Liver (tissue), 7 donors: ENCODE measurements at regions not wholly inside any gene's neighbourhood (a gene's known extent, or its start where the extent isn't known, plus 50 kb on each side); places are given as distances from the start of the nearest gene placed in this dataset.
A peak's percentile ranks its signal among the peaks of the same experiment; 100 is the strongest.

Source experiments
- DNase-seq: peaks from one replicate; pipeline ENCODE4 v3.0.0-alpha.2; 2017; ENCODE audit warnings: low spot score
- H3K27ac ChIP-seq, 2 donors: one replicate each; pipeline ENCODE4 v1.7.0; 2013; ENCODE audit warnings: inconsistent platforms in 2 of 2, low read length in 2 of 2, control low read depth in 1 of 2, low read depth in 1 of 2, mild to moderate bottlenecking in 1 of 2
- H3K27me3 ChIP-seq, 4 donors: one replicate each; pipeline versions ENCODE4 v1.6.1 to v1.7.0; 2013; ENCODE audit warnings: low read length in 3 of 4, inconsistent platforms in 1 of 4, mild to moderate bottlenecking in 1 of 4, moderate library complexity in 1 of 4; ENCODE audit not compliant: control insufficient read depth in 4 of 4, insufficient read depth in 4 of 4
- H3K36me3 ChIP-seq, 4 donors: one replicate each; pipeline versions ENCODE4 v1.6.1 to v1.7.0; 2013; ENCODE audit warnings: low read length in 3 of 4, mild to moderate bottlenecking in 3 of 4, low read depth in 1 of 4, moderate library complexity in 1 of 4; ENCODE audit not compliant: control insufficient read depth in 4 of 4, insufficient read depth in 3 of 4
- H3K4me1 ChIP-seq, 4 donors: one replicate each; pipeline versions ENCODE4 v1.6.1 to v1.7.0; 2013; ENCODE audit warnings: low read length in 3 of 4, mild to moderate bottlenecking in 3 of 4, moderate library complexity in 1 of 4; ENCODE audit not compliant: control insufficient read depth in 4 of 4, insufficient read depth in 4 of 4
- H3K4me3 ChIP-seq, 3 donors: one replicate each; pipeline versions ENCODE4 v1.6.1 to v1.7.0; 2013; ENCODE audit warnings: low read length in 3 of 3, control low read depth in 1 of 3, low read depth in 1 of 3, mild to moderate bottlenecking in 1 of 3
- H3K9ac ChIP-seq, 2 donors: one replicate each; pipeline ENCODE4 v1.7.0; 2013; ENCODE audit warnings: low read length in 2 of 2, mild to moderate bottlenecking in 2 of 2, moderate library complexity in 2 of 2, control low read depth in 1 of 2, low read depth in 1 of 2
- H3K9me3 ChIP-seq, 4 donors: one replicate each; pipeline versions ENCODE4 v1.6.1 to v1.7.0; 2013; ENCODE audit warnings: low read length in 3 of 4; ENCODE audit not compliant: control insufficient read depth in 4 of 4
- FOXA1 ChIP-seq: IDR thresholded peaks from 2 replicates; pipeline ENCODE4 v1.6.1; 2016; ENCODE audit warnings: antibody characterized with exemption
- FOXA2 ChIP-seq: IDR thresholded peaks from 2 replicates; pipeline ENCODE4 v1.6.1; 2016; ENCODE audit warnings: antibody characterized with exemption
- HNF4A ChIP-seq, 2 donors: conservative IDR thresholded peaks; 2 replicates each; pipeline ENCODE4 v1.6.1; 2016; ENCODE audit warnings: antibody characterized with exemption in 2 of 2, mild to moderate bottlenecking in 2 of 2
- HNF4G ChIP-seq: IDR thresholded peaks from 2 replicates; pipeline ENCODE4 v1.6.1; 2016; ENCODE audit warnings: antibody characterized with exemption
- JUND ChIP-seq, 2 donors: IDR thresholded peaks; 2 replicates each; pipeline ENCODE4 v1.6.1; 2016; ENCODE audit warnings: antibody characterized with exemption in 2 of 2
- NR2F2 ChIP-seq: IDR thresholded peaks from 2 replicates; pipeline ENCODE4 v1.6.1; 2016; ENCODE audit warnings: antibody characterized with exemption
- RAD21 ChIP-seq, 2 donors: IDR thresholded peaks; 2 replicates each; pipeline ENCODE4 v1.6.1; 2016; ENCODE audit warnings: antibody characterized with exemption in 2 of 2, mild to moderate bottlenecking in 2 of 2
- SP1 ChIP-seq: IDR thresholded peaks from 2 replicates; pipeline ENCODE4 v1.6.1; 2018; ENCODE audit warnings: antibody characterized with exemption, mild to moderate bottlenecking
- TAF1 ChIP-seq: conservative IDR thresholded peaks from 2 replicates; pipeline ENCODE4 v1.6.1; 2016; ENCODE audit warnings: antibody characterized with exemption, mild to moderate bottlenecking
- WGBS: extraction: QIAGEN DNeasy Blood & Tissue Kit; methylation state at CpG from one replicate; pipeline ENCODE4 v1.1.7; 2013; 5-methylcytosine and 5-hydroxymethylcytosine counted together
- TF ChIP-seq, protein P1 (sequence below): IDR thresholded peaks from 2 replicates; pipeline ENCODE4 v1.6.1; 2016; ENCODE audit warnings: antibody characterized with exemption
- TF ChIP-seq, protein P2 (sequence below): IDR thresholded peaks from 2 replicates; pipeline ENCODE4 v1.6.1; 2016; ENCODE audit warnings: antibody characterized with exemption
- TF ChIP-seq, protein P3 (sequence below): IDR thresholded peaks from 2 replicates; pipeline ENCODE4 v1.6.1; 2016; ENCODE audit warnings: antibody characterized with exemption
- TF ChIP-seq, protein P4 (sequence below): IDR thresholded peaks from 2 replicates; pipeline ENCODE4 v1.6.1; 2016; ENCODE audit warnings: antibody characterized with exemption, mild to moderate bottlenecking
- donor health status: healthy.
- donor health status: healthy.
- donor health status: healthy.
- donor health status: healthy.

DNA sequence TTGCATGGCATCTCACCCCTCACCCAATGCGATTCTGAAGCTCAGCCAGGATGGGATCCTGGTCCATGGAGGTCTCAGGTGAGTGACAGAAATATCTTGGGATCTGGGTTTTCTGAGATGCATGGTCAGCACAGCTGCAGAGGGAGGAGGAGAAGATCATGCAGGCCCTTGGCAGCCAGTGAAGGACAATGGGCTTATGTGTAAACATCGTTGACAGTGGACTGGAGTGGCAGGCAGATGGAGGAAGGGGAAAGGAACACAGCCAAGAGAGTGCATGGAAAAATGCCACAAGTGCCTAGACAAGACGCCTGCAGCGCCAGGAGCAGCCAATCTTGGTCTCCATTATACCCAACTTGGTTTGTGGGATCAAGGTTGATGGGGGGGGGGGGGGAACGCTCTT is 347.9 kb downstream of the MCTP2 start:
- Histone ChIP-seq H3K36me3 (no peaks in the 10 kb centered on the region), H3K4me1 (no peaks in the 10 kb centered on the region), H3K4me3 (no peak overlapping the region), H3K27ac (no peak overlapping the region), H3K27me3 (peaks cover 0 to 3% (median 0%) of the 10 kb centered on the region in 4 donors), H3K9ac (no peak overlapping the region), H3K9me3 (no peaks in the 10 kb centered on the region)
- no peak for TF ChIP-seq NR2F2
- TF ChIP-seq, protein P1, sequence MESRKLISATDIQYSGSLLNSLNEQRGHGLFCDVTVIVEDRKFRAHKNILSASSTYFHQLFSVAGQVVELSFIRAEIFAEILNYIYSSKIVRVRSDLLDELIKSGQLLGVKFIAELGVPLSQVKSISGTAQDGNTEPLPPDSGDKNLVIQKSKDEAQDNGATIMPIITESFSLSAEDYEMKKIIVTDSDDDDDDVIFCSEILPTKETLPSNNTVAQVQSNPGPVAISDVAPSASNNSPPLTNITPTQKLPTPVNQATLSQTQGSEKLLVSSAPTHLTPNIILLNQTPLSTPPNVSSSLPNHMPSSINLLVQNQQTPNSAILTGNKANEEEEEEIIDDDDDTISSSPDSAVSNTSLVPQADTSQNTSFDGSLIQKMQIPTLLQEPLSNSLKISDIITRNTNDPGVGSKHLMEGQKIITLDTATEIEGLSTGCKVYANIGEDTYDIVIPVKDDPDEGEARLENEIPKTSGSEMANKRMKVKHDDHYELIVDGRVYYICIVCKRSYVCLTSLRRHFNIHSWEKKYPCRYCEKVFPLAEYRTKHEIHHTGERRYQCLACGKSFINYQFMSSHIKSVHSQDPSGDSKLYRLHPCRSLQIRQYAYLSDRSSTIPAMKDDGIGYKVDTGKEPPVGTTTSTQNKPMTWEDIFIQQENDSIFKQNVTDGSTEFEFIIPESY, result no peak
- no peak for TF ChIP-seq FOXA1
- no peak for TF ChIP-seq JUND (IDR thresholded peaks at IDR 0.05)
- TF ChIP-seq, protein P2, sequence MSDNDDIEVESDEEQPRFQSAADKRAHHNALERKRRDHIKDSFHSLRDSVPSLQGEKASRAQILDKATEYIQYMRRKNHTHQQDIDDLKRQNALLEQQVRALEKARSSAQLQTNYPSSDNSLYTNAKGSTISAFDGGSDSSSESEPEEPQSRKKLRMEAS, result no peak
- TF ChIP-seq, protein P3, sequence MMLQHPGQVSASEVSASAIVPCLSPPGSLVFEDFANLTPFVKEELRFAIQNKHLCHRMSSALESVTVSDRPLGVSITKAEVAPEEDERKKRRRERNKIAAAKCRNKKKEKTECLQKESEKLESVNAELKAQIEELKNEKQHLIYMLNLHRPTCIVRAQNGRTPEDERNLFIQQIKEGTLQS, result no peak
- TF ChIP-seq FOXA2, result no peak
- TF ChIP-seq RAD21 (IDR thresholded peaks at IDR 0.05), result no peak
- no peak for TF ChIP-seq SP1
- TF ChIP-seq HNF4A (conservative IDR thresholded peaks at IDR 0.05), result no peak
- no peak for DNase-seq
- 78% methylated on average over 5 of the region's 5 CpGs for WGBS

DNA sequence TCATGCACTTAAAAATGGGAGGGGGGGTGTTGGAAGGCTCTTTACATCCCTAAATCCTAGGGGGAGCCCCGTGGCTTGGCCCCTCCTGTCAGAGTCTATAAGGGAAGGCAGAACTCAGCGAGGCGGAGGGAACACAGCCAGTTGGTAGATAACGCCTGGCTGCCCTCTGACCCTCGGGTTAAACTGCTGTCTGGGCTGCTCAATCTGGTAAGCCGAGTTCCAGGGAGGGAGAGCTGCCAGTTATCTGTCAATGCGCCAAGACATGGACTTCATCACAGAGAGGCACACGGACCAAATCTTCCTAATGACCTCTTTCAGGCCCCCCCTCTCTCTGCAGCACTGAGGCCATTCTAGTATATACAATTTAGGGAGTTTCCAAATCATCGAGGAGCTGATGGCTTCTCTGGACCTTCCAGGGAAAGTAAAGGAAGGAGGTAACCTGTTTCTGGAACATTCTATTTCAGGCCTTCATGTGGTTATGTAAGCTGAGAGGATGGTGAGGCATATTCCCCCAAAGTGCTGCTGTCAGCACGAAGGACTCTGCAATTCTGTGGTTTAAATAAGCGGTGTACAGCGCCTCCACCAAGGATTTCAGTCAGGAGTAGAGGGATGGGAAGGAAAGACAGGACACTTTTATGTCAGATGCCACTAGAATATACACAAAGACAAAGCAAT is 349.0 kb downstream of the MCTP2 start:
- H3K36me3 ChIP-seq, result no peaks in the 10 kb centered on the region
- no peaks in the 10 kb centered on the region for H3K9me3 ChIP-seq
- H3K4me1 ChIP-seq, result no peaks in the 10 kb centered on the region
- no peak overlapping the region for H3K4me3 ChIP-seq
- no peak overlapping the region for H3K9ac ChIP-seq
- WGBS, result 42% methylated on average over 12 of the region's 12 CpGs
- H3K27me3 ChIP-seq, result peaks cover 0 to 3% (median 0%) of the 10 kb centered on the region in 4 donors
- DNase-seq, result no peak
- no peak overlapping the region for H3K27ac ChIP-seq
- TF ChIP-seq, protein P4, sequence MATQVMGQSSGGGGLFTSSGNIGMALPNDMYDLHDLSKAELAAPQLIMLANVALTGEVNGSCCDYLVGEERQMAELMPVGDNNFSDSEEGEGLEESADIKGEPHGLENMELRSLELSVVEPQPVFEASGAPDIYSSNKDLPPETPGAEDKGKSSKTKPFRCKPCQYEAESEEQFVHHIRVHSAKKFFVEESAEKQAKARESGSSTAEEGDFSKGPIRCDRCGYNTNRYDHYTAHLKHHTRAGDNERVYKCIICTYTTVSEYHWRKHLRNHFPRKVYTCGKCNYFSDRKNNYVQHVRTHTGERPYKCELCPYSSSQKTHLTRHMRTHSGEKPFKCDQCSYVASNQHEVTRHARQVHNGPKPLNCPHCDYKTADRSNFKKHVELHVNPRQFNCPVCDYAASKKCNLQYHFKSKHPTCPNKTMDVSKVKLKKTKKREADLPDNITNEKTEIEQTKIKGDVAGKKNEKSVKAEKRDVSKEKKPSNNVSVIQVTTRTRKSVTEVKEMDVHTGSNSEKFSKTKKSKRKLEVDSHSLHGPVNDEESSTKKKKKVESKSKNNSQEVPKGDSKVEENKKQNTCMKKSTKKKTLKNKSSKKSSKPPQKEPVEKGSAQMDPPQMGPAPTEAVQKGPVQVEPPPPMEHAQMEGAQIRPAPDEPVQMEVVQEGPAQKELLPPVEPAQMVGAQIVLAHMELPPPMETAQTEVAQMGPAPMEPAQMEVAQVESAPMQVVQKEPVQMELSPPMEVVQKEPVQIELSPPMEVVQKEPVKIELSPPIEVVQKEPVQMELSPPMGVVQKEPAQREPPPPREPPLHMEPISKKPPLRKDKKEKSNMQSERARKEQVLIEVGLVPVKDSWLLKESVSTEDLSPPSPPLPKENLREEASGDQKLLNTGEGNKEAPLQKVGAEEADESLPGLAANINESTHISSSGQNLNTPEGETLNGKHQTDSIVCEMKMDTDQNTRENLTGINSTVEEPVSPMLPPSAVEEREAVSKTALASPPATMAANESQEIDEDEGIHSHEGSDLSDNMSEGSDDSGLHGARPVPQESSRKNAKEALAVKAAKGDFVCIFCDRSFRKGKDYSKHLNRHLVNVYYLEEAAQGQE, result no peak
- TF ChIP-seq RAD21 (IDR thresholded peaks at IDR 0.05), result no peak
- no peak for TF ChIP-seq HNF4G
- TF ChIP-seq TAF1, result no peak
- TF ChIP-seq FOXA1, result no peak
- TF ChIP-seq NR2F2, result peak; percentile 90
